BE2C (cell line): ENCODE measurements at regions not wholly inside any gene's neighbourhood (a gene's known extent, or its start where the extent isn't known, plus 50 kb on each side); places are given as distances from the start of the nearest gene placed in this dataset.
A peak's percentile ranks its signal among the peaks of the same experiment; 100 is the strongest.

Experiments used
- DNase-seq: peaks from one replicate; pipeline ENCODE4 v3.0.0-alpha.2; 2020
- H3K27me3 ChIP-seq: fragments of 250-450 bp; sonication (Bioruptor Pico); 2 replicates; pipeline ENCODE4 v1.5.1; 2020; ENCODE audit warnings: mild to moderate bottlenecking
- H3K36me3 ChIP-seq: fragments of 250-450 bp; sonication (Bioruptor Pico); 2 replicates; pipeline ENCODE4 v1.5.1; 2020; ENCODE audit warnings: mild to moderate bottlenecking
- H3K4me1 ChIP-seq: fragments of 250-450 bp; sonication (Bioruptor Pico); 2 replicates; pipeline ENCODE4 v1.5.1; 2020
- H3K4me3 ChIP-seq: 2 replicates; pipeline ENCODE4 v1.5.1; 2011; ENCODE audit warnings: low read depth, low read length
- H3K9me3 ChIP-seq: fragments of 250-450 bp; sonication (Bioruptor Pico); 2 replicates; pipeline ENCODE4 v1.5.1; 2020
- CTCF ChIP-seq: IDR thresholded peaks from 2 replicates; pipeline ENCODE4 v1.5.1; 2012; ENCODE audit warnings: mild to moderate bottlenecking, low read depth, low read length

- Histone ChIP-seq H3K36me3 (no peaks in the 10 kb centered on the region), H3K9me3 (no peaks in the 10 kb centered on the region), H3K4me3 (no peak overlapping the region), H3K4me1 (no peaks in the 10 kb centered on the region), H3K27me3 (no peaks in the 10 kb centered on the region)
- 0 out of 2 replicates have a peak, but pooled peaks have one; percentile 2 for TF ChIP-seq CTCF
- DNase-seq, result no peak
These were observed 198.2 kb downstream of the ADCYAP1 start for GRCh38 chr18:1102848-1103247.

- no peak overlapping the region for H3K4me3 ChIP-seq
- H3K9me3 ChIP-seq, result no peaks in the 10 kb centered on the region
- no peak for DNase-seq
- no peak for TF ChIP-seq CTCF
- no peaks in the 10 kb centered on the region for H3K27me3 ChIP-seq
- H3K4me1 ChIP-seq, result no peaks in the 10 kb centered on the region
- no peaks in the 10 kb centered on the region for H3K36me3 ChIP-seq
These were observed 198.9 kb downstream of the ADCYAP1 start for GRCh38 chr18:1103537-1103936.

- no peak for TF ChIP-seq CTCF
- Histone ChIP-seq H3K4me1 (no peaks in the 10 kb centered on the region), H3K27me3 (no peaks in the 10 kb centered on the region), H3K9me3 (no peaks in the 10 kb centered on the region), H3K36me3 (no peaks in the 10 kb centered on the region), H3K4me3 (no peak overlapping the region)
- no peak for DNase-seq
These were observed 199.7 kb downstream of the ADCYAP1 start for GRCh38 chr18:1104181-1104881.

GRCh38 chr18:1124495-1124894 lies 219.8 kb downstream of the ADCYAP1 start:
- DNase-seq, result no peak
- H3K27me3 ChIP-seq, result no peaks in the 10 kb centered on the region
- TF ChIP-seq CTCF, result no peak
- H3K36me3 ChIP-seq, result no peaks in the 10 kb centered on the region
- H3K9me3 ChIP-seq, result no peaks in the 10 kb centered on the region
- H3K4me1 ChIP-seq, result no peaks in the 10 kb centered on the region
- H3K4me3 ChIP-seq, result no peak overlapping the region

- H3K9me3 ChIP-seq, result no peaks in the 10 kb centered on the region
- no peak for TF ChIP-seq CTCF
- DNase-seq, result no peak
These were observed 228.9 kb downstream of the ADCYAP1 start for GRCh38 chr18:1133541-1133940.

GRCh38 chr18:1147730-1148129 lies 243.1 kb downstream of the ADCYAP1 start:
- no peaks in the 10 kb centered on the region for H3K36me3 ChIP-seq
- no peak overlapping the region for H3K4me3 ChIP-seq
- no peak for DNase-seq
- H3K4me1 ChIP-seq, result no peaks in the 10 kb centered on the region
- no peaks in the 10 kb centered on the region for H3K9me3 ChIP-seq
- H3K27me3 ChIP-seq, result no peaks in the 10 kb centered on the region
- TF ChIP-seq CTCF, result no peak

More at GRCh38 chr18:1133541-1133940, 228.9 kb downstream of the ADCYAP1 start:
- no peaks in the 10 kb centered on the region for H3K27me3 ChIP-seq
- no peaks in the 10 kb centered on the region for H3K36me3 ChIP-seq
- no peaks in the 10 kb centered on the region for H3K4me1 ChIP-seq
- no peak overlapping the region for H3K4me3 ChIP-seq
